ENCODE measurements at regions not wholly inside any gene's neighbourhood (a gene's known extent, or its start where the extent isn't known, plus 50 kb on each side); places are given as distances from the start of the nearest gene placed in this dataset.

DNA sequence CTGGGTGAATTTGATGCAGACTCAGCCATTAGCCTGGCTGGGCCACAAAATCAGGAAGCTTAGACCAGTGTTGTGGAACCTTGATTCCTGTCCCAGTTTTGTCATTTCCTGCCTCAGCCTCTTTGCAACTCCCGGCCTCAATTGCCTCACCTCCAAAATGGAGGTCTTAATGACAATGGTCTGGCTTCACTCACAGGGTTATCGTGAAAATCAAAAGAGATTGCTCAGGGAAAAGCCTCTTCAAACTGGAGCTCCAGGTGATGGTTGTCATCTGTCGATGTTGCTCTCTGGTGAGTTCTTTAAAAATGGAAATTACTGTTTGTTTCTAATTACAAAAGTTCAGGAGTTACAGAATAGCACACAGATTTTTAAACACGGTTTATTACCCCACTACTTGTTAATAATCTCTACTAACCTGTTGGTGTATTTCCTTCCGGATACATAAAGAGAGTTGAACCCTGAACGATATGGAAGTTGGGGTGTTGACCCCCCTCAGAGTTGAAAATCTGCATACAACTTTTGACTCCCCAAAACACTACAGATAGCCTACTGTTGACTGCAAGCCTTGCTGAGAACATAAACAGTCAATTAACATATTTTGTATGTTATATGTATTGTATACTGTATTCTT lies 109.9 kb upstream of the CPEB4 start (continued):
- TF ChIP-seq, protein P1, sequence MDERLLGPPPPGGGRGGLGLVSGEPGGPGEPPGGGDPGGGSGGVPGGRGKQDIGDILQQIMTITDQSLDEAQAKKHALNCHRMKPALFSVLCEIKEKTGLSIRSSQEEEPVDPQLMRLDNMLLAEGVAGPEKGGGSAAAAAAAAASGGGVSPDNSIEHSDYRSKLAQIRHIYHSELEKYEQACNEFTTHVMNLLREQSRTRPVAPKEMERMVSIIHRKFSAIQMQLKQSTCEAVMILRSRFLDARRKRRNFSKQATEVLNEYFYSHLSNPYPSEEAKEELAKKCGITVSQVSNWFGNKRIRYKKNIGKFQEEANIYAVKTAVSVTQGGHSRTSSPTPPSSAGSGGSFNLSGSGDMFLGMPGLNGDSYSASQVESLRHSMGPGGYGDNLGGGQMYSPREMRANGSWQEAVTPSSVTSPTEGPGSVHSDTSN (CRISPR knock-in tag; IDR thresholded peaks at IDR 0.05; ENCODE audit: low read depth), result no peak
- TF ChIP-seq, protein P1 (tag; conservative IDR thresholded peaks at IDR 0.05; ENCODE audit: low read depth), result 0 out of 2 replicates have a peak, but pooled peaks have one; percentile 13
- no peak for TF ChIP-seq BRF1 (IDR thresholded peaks at IDR 0.05; ENCODE audit: borderline replicate concordance, extremely low read depth, insufficient read length)
- no peak for TF ChIP-seq ZNF274 (IDR thresholded peaks at IDR 0.05; ENCODE audit: borderline replicate concordance, low read depth, low read length)
- TF ChIP-seq ATF1 (CRISPR knock-in tag; IDR thresholded peaks at IDR 0.05), result no peak
- peak; percentile 36; the same call in 1 of the 2 replicates for TF ChIP-seq ATF1 (tag; IDR thresholded peaks at IDR 0.05)
- TF ChIP-seq SREBF2 (CRISPR knock-in tag; IDR thresholded peaks at IDR 0.05), result no peak
- no peak for TF ChIP-seq RCOR1 (IDR thresholded peaks at IDR 0.05; ENCODE audit: borderline replicate concordance in 1 of 2, low read depth in 2 of 2, low read length in 2 of 2)
- TF ChIP-seq BCOR (IDR thresholded peaks at IDR 0.05), result no peak
- no peak for TF ChIP-seq E2F6 (IDR thresholded peaks at IDR 0.05; ENCODE audit: borderline replicate concordance in 1 of 2, extremely low read depth in 1 of 2, insufficient read depth in 1 of 2, insufficient read length in 1 of 2, low read depth in 1 of 2, low read length in 1 of 2, poor library complexity in 1 of 2, severe bottlenecking in 1 of 2)
- TF ChIP-seq HDAC2 (IDR thresholded peaks at IDR 0.05), result no peak
- no peak for TF ChIP-seq SRSF3 (IDR thresholded peaks at IDR 0.05; ENCODE audit: insufficient read depth, low read length)
- TF ChIP-seq YY1 (IDR thresholded peaks at IDR 0.05; ENCODE audit: borderline replicate concordance in 1 of 3, control insufficient read depth in 1 of 3, extremely low read depth in 1 of 3, insufficient read depth in 3 of 3, insufficient read length in 1 of 3, insufficient replicate concordance in 2 of 3, low read depth in 1 of 3, low read length in 2 of 3), result peak in 1 of 3 experiments; percentile 65
- no peak for TF ChIP-seq POU5F1 (IDR thresholded peaks at IDR 0.05; ENCODE audit: borderline replicate concordance, low read depth, low read length, partially characterized antibody)
- TF ChIP-seq ZNF311 (CRISPR knock-in tag; IDR thresholded peaks at IDR 0.05), result peak; percentile 85; the same call in 1 of the 2 replicates
- TF ChIP-seq ARID3B (CRISPR knock-in tag; IDR thresholded peaks at IDR 0.05; ENCODE audit: borderline replicate concordance), result no peak
- TF ChIP-seq SAFB (IDR thresholded peaks at IDR 0.05; ENCODE audit: borderline replicate concordance, low read depth, low read length), result no peak
- TF ChIP-seq MCM2 (IDR thresholded peaks at IDR 0.05; ENCODE audit: low read depth), result no peak
- no peak for TF ChIP-seq ZBTB1 (CRISPR knock-in tag; IDR thresholded peaks at IDR 0.05; ENCODE audit: borderline replicate concordance, low read depth)

All from K562 (cell line).